ENCODE measurements at regions not wholly inside any gene's neighbourhood (a gene's known extent, or its start where the extent isn't known, plus 50 kb on each side); places are given as distances from the start of the nearest gene placed in this dataset.

GRCh38 chr2:155913356-155913755 lies 419.2 kb downstream of the NR4A2 start:
- no peaks in the 10 kb centered on the region for H3K4me1 ChIP-seq (ENCODE audit: insufficient read depth, low read length)
- no peak overlapping the region for H3K4me3 Mint-ChIP-seq
- no peaks in the 10 kb centered on the region for H3K79me1 ChIP-seq (ENCODE audit: insufficient read depth, low read depth, low read length, poor library complexity, severe bottlenecking)
- H4K5ac ChIP-seq (ENCODE audit: insufficient read length, low read depth, low read length) = no peak overlapping the region
- no peaks in the 10 kb centered on the region for H3K27me3 Mint-ChIP-seq (ENCODE audit: low read depth)
- no peak for TF ChIP-seq CTCF (conservative IDR thresholded peaks at IDR 0.05)
- no peak overlapping the region for H3K23ac ChIP-seq (ENCODE audit: insufficient read length, low read depth, low read length)
- H3K27ac Mint-ChIP-seq = no peak overlapping the region
- H2BK5ac ChIP-seq (ENCODE audit: insufficient read length, low read length) = no peak overlapping the region
- no peak overlapping the region for H2AK5ac ChIP-seq (ENCODE audit: insufficient read length, low read length)
- H4K91ac ChIP-seq (ENCODE audit: insufficient read length, low read depth, low read length) = no peak overlapping the region
- H3K4me2 ChIP-seq (ENCODE audit: insufficient read depth, insufficient read length, low read length) = no peak overlapping the region
- no peak overlapping the region for H2BK20ac ChIP-seq (ENCODE audit: low read depth, low read length, poor library complexity, severe bottlenecking)
- H3K36me3 Mint-ChIP-seq (ENCODE audit: insufficient read depth in 1 of 3, low read depth in 3 of 3) = no peaks in the 10 kb centered on the region; a peak in 1 of 7 replicates
- no peak overlapping the region for H3K56ac ChIP-seq (ENCODE audit: insufficient read length, low read depth, low read length)
- H3K9ac ChIP-seq (ENCODE audit: extremely low read depth, insufficient read length, low read length) = no peak overlapping the region
- H3K27ac ChIP-seq (ENCODE audit: insufficient read length, low read depth, low read length) = no peak overlapping the region
- no peaks in the 10 kb centered on the region for H3K23me2 ChIP-seq (ENCODE audit: insufficient read length, low read depth, low read length, poor library complexity, severe bottlenecking)
- H3K14ac ChIP-seq (ENCODE audit: insufficient read depth, low read length) = no peak overlapping the region
- H3K79me2 ChIP-seq (ENCODE audit: insufficient read depth, low read length) = no peaks in the 10 kb centered on the region
- H3K4ac ChIP-seq (ENCODE audit: low read depth, low read length) = no peak overlapping the region
- no peak overlapping the region for H2AFZ ChIP-seq (ENCODE audit: low read length)
- H3K18ac ChIP-seq (ENCODE audit: insufficient read length, low read depth, low read length) = no peak overlapping the region
- no peak overlapping the region for H3T11ph ChIP-seq (ENCODE audit: low read length)
- no peak for DNase-seq
- 0 out of 5 replicates have a peak, but pooled peaks cover 0 to 3% of the 10 kb centered on the region in 2 experiments for H3K9me3 Mint-ChIP-seq
- no peaks in the 10 kb centered on the region for H3K9me3 ChIP-seq (ENCODE audit: control insufficient read depth, low read depth, low read length)
- H2BK15ac ChIP-seq (ENCODE audit: low read depth, low read length) = no peak overlapping the region
- no peak overlapping the region for H2BK12ac ChIP-seq (ENCODE audit: insufficient read length, low read depth, low read length)
- no peaks in the 10 kb centered on the region for H3K27me3 ChIP-seq (ENCODE audit: insufficient read depth, low read length)
- peaks cover 9 to 11% of the 10 kb centered on the region in 2 experiments for H3K4me1 Mint-ChIP-seq
- H2BK120ac ChIP-seq (ENCODE audit: low read depth, low read length, poor library complexity, severe bottlenecking) = no peak overlapping the region
- H4K8ac ChIP-seq (replicated peaks; ENCODE audit: insufficient read length, low read depth, low read length) = no peak overlapping the region
- H4K20me1 ChIP-seq (ENCODE audit: control insufficient read depth, insufficient read depth, insufficient read length) = no peaks in the 10 kb centered on the region

Measured in H9 (cell line).